GM18873 (cell line): ENCODE measurements at regions not wholly inside any gene's neighbourhood (a gene's known extent, or its start where the extent isn't known, plus 50 kb on each side); places are given as distances from the start of the nearest gene placed in this dataset.

Source experiments
- ATAC-seq: cut with Tn5 transposase; IDR thresholded peaks from one replicate; pipeline ENCODE4 v1.9.1; 2021; ENCODE audit warnings: mild to moderate bottlenecking, moderate library complexity, moderate number of reproducible peaks; ENCODE audit not compliant: unreplicated experiment, low FRiP score

- no peak for ATAC-seq
Observed at GRCh38 chr7:130925136-130925794, 191.3 kb upstream of the KLF14 start.

GRCh38 chr7:130926001-130926691, 192.1 kb upstream of the KLF14 start:
- ATAC-seq, result no peak

- no peak for ATAC-seq
Observed at GRCh38 chr7:130927062-130927461, 193.1 kb upstream of the KLF14 start.

DNA sequence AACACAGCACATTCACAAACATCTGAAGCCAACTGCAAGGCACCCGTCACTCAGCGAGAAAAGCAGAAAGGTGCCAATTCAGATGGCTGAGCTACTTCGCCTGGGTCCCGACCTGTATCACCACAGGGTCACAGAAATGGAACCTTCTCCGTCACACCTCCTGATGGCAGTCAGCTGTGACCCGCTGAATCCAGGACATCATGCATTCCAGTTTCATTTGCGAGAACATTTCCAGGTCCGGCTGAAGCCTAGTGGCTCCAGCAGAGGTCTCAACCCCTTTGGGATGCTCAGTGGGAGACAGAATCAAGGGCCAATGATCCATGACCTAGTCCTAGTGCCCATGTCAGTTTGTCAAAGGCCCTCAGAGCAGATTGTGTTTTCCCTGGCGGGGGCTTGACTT, 193.6 kb upstream of the KLF14 start:
- no peak for ATAC-seq

- ATAC-seq, result no peak
Observed at GRCh38 chr7:130929896-130930659, 196.1 kb upstream of the KLF14 start.

GRCh38 chr7:130930681-130931080, 196.7 kb upstream of the KLF14 start:
- ATAC-seq, result no peak

- ATAC-seq, result no peak
Observed at GRCh38 chr7:130931423-130931822, 197.4 kb upstream of the KLF14 start.

GRCh38 chr7:130932088-130932487, 198.1 kb upstream of the KLF14 start:
- no peak for ATAC-seq

- ATAC-seq, result no peak
Observed at GRCh38 chr7:130932667-130933432, 198.8 kb upstream of the KLF14 start.

DNA sequence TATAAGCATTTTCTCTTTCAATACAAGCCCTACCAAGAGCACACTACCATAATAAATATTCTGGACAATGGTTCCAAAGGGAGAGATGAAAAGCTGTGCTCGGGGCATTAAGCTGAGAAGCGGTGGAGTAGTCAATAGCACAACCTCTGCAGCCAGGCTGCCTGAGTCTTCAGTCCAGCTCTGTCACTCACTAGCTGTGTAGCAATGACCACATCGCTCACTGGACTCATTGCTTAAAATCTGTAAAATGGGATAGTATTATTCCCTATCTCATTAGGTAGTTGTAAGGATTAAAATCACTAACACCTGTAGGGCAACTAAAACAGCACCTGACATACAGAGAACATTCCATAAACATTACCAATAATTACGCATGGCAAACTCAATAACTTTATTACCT, 199.9 kb upstream of the KLF14 start:
- no peak for ATAC-seq

DNA sequence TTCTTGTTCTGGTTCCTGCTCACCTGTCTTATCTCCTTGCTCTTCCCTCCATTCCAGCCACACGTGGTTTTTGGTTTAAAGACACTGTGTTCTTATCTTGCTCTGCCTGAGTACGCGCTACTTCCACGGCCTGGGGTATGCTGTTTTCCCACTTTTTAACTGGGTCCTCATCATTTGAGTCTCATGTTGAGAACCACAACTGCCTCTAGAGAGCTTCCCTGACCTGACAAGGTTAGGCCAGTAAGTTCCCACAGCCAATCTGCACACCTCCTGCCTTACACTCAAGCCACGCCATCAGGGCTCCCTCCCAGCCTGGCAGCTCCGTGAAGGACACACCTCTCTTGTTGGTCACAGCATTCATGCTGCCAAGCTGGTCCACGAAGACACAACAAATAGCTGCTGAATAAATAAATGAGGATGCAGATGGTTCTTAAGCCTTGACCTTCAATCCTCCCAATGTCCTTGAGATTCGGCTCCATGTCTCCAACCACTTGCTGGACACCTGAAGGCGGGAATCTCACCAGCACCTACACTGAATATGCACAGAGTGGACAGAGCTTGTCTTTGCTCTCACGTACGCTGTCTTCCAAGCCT, 201.7 kb upstream of the KLF14 start:
- ATAC-seq, result no peak

DNA sequence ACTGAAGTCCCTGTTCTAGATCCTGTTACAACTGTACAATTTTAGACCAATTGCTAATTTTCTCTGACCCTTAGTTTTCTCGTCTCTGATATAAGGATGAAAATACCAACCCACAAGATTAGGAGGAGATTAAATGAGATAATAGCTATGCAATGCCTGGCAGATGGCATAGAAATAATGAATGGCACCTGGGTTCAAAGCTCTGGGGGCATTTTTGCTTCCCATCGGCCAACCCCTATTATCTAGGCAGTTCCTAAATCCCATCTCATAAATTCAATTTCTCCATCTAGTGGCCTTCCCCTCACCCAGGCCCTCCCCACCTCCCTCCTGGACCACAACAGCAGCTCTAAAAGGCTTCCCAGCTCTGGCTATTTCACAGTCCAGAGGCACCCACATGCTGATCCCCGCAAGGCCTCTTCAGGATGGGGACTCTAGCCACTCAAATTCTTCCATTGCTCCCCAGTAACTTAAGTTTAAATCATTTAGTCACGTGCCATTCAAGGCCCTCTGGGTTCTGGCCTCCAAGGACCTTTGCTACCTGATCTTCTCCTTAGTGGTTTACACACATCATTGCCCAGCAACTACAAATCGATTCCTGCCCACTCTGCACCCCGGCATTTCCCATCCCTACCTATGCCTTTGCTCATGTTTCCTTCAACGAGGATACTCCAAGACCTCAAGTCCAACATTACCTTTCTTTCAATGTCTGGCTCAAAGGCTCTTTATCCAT, 202.4 kb upstream of the KLF14 start:
- no peak for ATAC-seq

GRCh38 chr7:130937016-130937415, 203.0 kb upstream of the KLF14 start:
- no peak for ATAC-seq

DNA sequence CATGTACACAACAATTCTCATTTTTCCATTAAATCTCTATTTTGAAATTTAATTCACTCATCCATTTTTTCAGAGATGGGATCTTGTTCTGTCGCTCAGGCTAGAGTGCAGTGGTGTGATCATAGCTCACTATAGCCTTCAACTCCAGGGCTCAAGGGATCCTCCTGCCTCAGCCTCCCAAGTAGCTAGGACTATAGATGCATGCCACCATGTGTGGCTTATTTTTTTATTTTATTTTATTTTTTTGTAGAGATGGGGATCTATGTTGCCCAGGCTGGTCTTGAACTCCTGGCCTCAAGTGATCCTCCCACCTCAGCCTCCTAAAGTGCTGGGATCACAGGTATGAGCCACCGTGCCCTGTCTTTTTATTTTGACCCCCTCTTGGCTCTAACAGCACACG, 203.8 kb upstream of the KLF14 start:
- ATAC-seq, result no peak

- no peak for ATAC-seq
Observed at GRCh38 chr7:130938661-130939060, 204.7 kb upstream of the KLF14 start.

GRCh38 chr7:130939321-130940095, 205.5 kb upstream of the KLF14 start:
- ATAC-seq, result no peak

- ATAC-seq, result no peak
Observed at GRCh38 chr7:130940326-130940725, 206.3 kb upstream of the KLF14 start.

DNA sequence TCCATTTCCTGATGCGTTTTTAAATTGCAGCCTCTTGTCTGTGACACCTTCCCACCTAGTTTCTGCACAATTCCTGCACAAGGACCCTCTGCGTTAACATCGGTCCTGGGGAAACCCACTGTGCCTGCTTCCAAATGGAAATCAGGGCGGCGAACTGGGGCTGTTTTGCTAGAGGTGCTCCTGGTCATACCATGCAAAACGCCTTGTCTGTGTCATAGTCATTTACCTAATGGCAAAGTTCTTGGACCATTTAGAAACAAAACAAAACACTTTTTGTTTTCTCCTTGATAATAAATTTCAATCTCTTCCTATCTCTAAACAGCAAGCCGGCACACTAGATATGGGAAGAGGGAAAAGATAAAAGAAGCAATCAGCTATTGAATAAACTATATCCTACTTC, 206.9 kb upstream of the KLF14 start:
- ATAC-seq, result no peak
